Esophagus muscularis mucosa (tissue), 4 donors: ENCODE measurements at regions not wholly inside any gene's neighbourhood (a gene's known extent, or its start where the extent isn't known, plus 50 kb on each side); places are given as distances from the start of the nearest gene placed in this dataset.

Experiments used
- DNase-seq: peaks from one replicate; pipeline ENCODE4 v3.0.0-alpha.2; 2017; ENCODE audit errors: extremely low spot score
- H3K27ac ChIP-seq, 4 donors: fragments of 200-600 bp; sonication (generic); replicated peaks in 1 of 4; 1 replicate in 3 of 4; 2 replicates in 1 of 4; pipeline ENCODE4 v1.5.1; 2016 to 2019; ENCODE audit warnings: mild to moderate bottlenecking in 1 of 4
- H3K27me3 ChIP-seq, 4 donors: fragments of 200-600 bp; sonication (generic); one replicate each; pipeline versions ENCODE4 v1.5.1 to v1.6.0; 2016 to 2019
- H3K36me3 ChIP-seq, 4 donors: fragments of 200-600 bp; sonication (generic); one replicate each; pipeline ENCODE4 v1.5.1; 2016 to 2019
- H3K4me1 ChIP-seq, 4 donors: fragments of 200-600 bp; sonication (generic); one replicate each; pipeline ENCODE4 v1.5.1; 2016 to 2019
- H3K4me3 ChIP-seq, 4 donors: fragments of 200-600 bp; sonication (generic); 1 replicate in 2 of 4; 2 replicates in 2 of 4; pipeline ENCODE4 v1.5.1; 2016 to 2019; ENCODE audit warnings: mild to moderate bottlenecking in 4 of 4, moderate library complexity in 1 of 4
- H3K9me3 ChIP-seq, 4 donors: fragments of 200-600 bp; sonication (generic); 1 replicate in 3 of 4; 2 replicates in 1 of 4; pipeline ENCODE4 v1.5.1; 2016 to 2019
- EP300 ChIP-seq: sonication (generic); formaldehyde crosslinking; IDR thresholded peaks from one replicate; pipeline ENCODE4 v1.6.1; 2017; ENCODE audit warnings: antibody characterized with exemption
- POLR2A ChIP-seq: fragments of 450-650 bp; IDR thresholded peaks from one replicate; pipeline ENCODE4 v1.6.1; 2017; ENCODE audit warnings: antibody characterized with exemption, moderate library complexity, mild to moderate bottlenecking, low read depth
- POLR2AphosphoS5 ChIP-seq, 2 donors: sonication (generic); formaldehyde crosslinking; IDR thresholded peaks; one replicate each; pipeline ENCODE4 v1.6.1; 2017; ENCODE audit warnings: antibody characterized with exemption in 2 of 2
- WGBS: methylation state at CpG from one replicate; pipeline ENCODE4 v1.1.5; 2018; 5-methylcytosine and 5-hydroxymethylcytosine counted together
- intact Hi-C: fragments of 100-400 bp; cut with DNase I; formaldehyde crosslinking; loops from one replicate; pipeline ENCODE4 v1.15.1; 2023
- TF ChIP-seq, protein P1 (sequence below), 3 experiments: fragments of 200-600 bp in 2 of 3; fragments of 450-650 bp in 1 of 3; sonication (generic) in 2 of 3; IDR thresholded peaks; one replicate each; pipeline ENCODE4 v1.5.1; 2017 to 2019; ENCODE audit warnings: antibody characterized with exemption in 3 of 3, mild to moderate bottlenecking in 2 of 3, moderate library complexity in 1 of 3

DNA sequence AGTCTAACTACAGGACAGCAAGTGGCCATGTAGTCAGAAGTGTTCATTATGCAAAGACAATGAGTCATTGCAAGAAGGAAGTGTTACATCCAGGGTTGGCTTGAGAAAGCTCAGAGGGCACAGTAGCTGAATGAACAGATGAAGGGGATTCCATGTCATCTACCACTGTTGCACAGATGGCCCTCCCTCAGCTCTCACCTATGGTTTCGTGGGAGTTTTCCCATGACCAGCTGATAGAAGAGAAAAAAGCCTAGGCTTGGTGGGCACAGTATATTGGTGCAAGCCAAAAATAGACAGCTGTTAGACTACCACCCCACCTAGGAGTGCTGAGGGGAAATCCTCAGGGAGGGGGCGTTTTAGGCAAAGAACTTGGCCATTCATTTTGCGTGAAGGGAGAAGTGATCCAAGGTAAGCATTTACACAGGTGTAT lies 217.0 kb downstream of the DMRT2 start:
- TF ChIP-seq POLR2A = no peak
- TF ChIP-seq, protein P1, sequence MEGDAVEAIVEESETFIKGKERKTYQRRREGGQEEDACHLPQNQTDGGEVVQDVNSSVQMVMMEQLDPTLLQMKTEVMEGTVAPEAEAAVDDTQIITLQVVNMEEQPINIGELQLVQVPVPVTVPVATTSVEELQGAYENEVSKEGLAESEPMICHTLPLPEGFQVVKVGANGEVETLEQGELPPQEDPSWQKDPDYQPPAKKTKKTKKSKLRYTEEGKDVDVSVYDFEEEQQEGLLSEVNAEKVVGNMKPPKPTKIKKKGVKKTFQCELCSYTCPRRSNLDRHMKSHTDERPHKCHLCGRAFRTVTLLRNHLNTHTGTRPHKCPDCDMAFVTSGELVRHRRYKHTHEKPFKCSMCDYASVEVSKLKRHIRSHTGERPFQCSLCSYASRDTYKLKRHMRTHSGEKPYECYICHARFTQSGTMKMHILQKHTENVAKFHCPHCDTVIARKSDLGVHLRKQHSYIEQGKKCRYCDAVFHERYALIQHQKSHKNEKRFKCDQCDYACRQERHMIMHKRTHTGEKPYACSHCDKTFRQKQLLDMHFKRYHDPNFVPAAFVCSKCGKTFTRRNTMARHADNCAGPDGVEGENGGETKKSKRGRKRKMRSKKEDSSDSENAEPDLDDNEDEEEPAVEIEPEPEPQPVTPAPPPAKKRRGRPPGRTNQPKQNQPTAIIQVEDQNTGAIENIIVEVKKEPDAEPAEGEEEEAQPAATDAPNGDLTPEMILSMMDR (IDR thresholded peaks at IDR 0.05) = no peak
- no peaks in the 10 kb centered on the region for H3K36me3 ChIP-seq
- no peak overlapping the region for H3K27ac ChIP-seq
- DNase-seq = no peak
- no peaks in the 10 kb centered on the region for H3K9me3 ChIP-seq
- WGBS = 71% methylated on average over 3 of the region's 3 CpGs
- no peaks in the 10 kb centered on the region for H3K4me1 ChIP-seq
- H3K27me3 ChIP-seq = no peaks in the 10 kb centered on the region
- H3K4me3 ChIP-seq = no peak overlapping the region
- intact Hi-C loops = no loop called here

- Histone ChIP-seq H3K4me1 (no peaks in the 10 kb centered on the region), H3K27ac (no peak overlapping the region), H3K4me3 (no peak overlapping the region), H3K36me3 (no peaks in the 10 kb centered on the region), H3K9me3 (no peaks in the 10 kb centered on the region), H3K27me3 (no peaks in the 10 kb centered on the region)
- TF ChIP-seq, protein P1 (IDR thresholded peaks at IDR 0.05) = no peak
- no peak for TF ChIP-seq POLR2AphosphoS5 (IDR thresholded peaks at IDR 0.05)
- 75% methylated on average over 5 of the region's 5 CpGs for WGBS
- intact Hi-C loops = no loop called here
- no peak for DNase-seq
Measured at GRCh38 chr9:1267581-1267980, 217.4 kb downstream of the DMRT2 start.

- no peak for TF ChIP-seq POLR2A
- 48% methylated on average over 6 of the region's 6 CpGs for WGBS
Measured at GRCh38 chr9:1269533-1270315, 219.6 kb downstream of the DMRT2 start.

DNA sequence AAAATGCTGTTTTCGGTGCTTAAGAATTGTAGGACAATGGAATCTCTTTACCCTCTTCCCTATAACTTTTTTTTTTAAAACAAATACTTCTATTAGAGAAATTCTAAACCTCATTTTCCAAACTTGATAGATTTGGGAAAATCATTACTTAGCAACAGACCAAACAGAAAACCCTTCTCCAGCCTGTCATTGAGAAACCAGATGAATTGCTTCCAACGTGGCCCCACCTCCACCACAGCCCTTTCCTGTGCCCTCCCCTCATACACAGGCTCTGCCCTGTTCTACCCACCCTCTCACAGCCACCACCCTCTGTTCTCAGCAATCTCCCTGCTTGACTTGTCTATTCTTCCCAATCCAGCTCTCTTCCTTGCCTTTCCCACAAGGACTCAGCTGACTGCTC lies 221.2 kb downstream of the DMRT2 start:
- peak; percentile 72 for DNase-seq
- Histone ChIP-seq H3K4me1 (no peaks in the 10 kb centered on the region), H3K4me3 (no peak overlapping the region), H3K36me3 (no peaks in the 10 kb centered on the region), H3K27ac (no peak overlapping the region), H3K27me3 (no peaks in the 10 kb centered on the region), H3K9me3 (no peaks in the 10 kb centered on the region)
- WGBS = 55% methylated on average over 2 of the region's 2 CpGs
- intact Hi-C loops = no loop called here
- TF ChIP-seq EP300 (no peak), POLR2A (no peak), POLR2AphosphoS5 (IDR thresholded peaks at IDR 0.05) (no peak)
- TF ChIP-seq, protein P1 (IDR thresholded peaks at IDR 0.05) = no peak

More at GRCh38 chr9:1269533-1270315, 219.6 kb downstream of the DMRT2 start:
- no peak for DNase-seq
- Histone ChIP-seq H3K4me3 (no peak overlapping the region), H3K36me3 (no peaks in the 10 kb centered on the region), H3K27ac (no peak overlapping the region), H3K27me3 (no peaks in the 10 kb centered on the region), H3K4me1 (no peaks in the 10 kb centered on the region), H3K9me3 (no peaks in the 10 kb centered on the region)
- intact Hi-C loops = no loop called here

DNA sequence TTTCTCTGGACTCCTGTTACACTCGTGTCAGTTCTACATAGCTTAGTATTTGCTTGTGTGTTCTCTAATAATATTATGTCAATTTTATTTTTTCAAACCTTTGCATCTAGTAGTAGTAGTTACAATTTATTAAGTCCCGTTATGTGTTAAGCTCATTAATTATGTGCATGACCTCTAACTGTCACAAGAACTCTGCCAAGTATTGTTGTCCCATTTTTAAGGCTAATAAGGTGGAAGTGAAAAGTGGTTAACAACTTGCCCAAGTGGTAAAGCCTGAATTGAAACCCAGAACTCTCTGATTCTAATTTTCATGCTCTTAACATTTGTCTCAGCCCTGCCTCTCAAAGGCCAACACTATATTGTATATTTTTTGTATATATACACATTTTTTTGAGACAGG lies 221.6 kb downstream of the DMRT2 start:
- no peak overlapping the region for H3K4me3 ChIP-seq
- H3K27me3 ChIP-seq = no peaks in the 10 kb centered on the region
- TF ChIP-seq POLR2A = no peak
- no peak for TF ChIP-seq POLR2AphosphoS5 (IDR thresholded peaks at IDR 0.05)
- TF ChIP-seq, protein P1 (IDR thresholded peaks at IDR 0.05) = no peak
- no peak for TF ChIP-seq EP300
- intact Hi-C loops = no loop called here
- no peaks in the 10 kb centered on the region for H3K4me1 ChIP-seq
- no peaks in the 10 kb centered on the region for H3K36me3 ChIP-seq
- WGBS = 69% methylated on average over 2 of the region's 2 CpGs
- no peak for DNase-seq
- H3K9me3 ChIP-seq = no peaks in the 10 kb centered on the region
- H3K27ac ChIP-seq = no peak overlapping the region
